DMS153 treated with DMSO at 0.1 percent for 48 hours (cell line): ENCODE measurements at regions not wholly inside any gene's neighbourhood (a gene's known extent, or its start where the extent isn't known, plus 50 kb on each side); places are given as distances from the start of the nearest gene placed in this dataset.
"Not testable (repeated sequence)": the region's sequence is repeated elsewhere in the genome, so short reads cannot be mapped to it uniquely, and the experiment has no call there.

Experiments
- DNase-seq: peaks from one replicate; lab custom pipeline; 2025; ENCODE audit not compliant: unreplicated experiment; lab: John Stamatoyannopoulos, UW

- DNase-seq, result no peak
Measured at GRCh38 chr10:44013981-44014380, 365.3 kb upstream of the ZNF32 start.

- no peak for DNase-seq
Measured at GRCh38 chr10:44012921-44013320, 364.2 kb upstream of the ZNF32 start.

GRCh38 chr10:44011603-44011981, 362.9 kb upstream of the ZNF32 start:
- DNase-seq, result no peak

- DNase-seq, result no peak
Measured at GRCh38 chr10:44010873-44011602, 362.4 kb upstream of the ZNF32 start.

GRCh38 chr10:44009891-44010632, 361.4 kb upstream of the ZNF32 start:
- DNase-seq, result no peak

GRCh38 chr10:44008917-44009709, 360.4 kb upstream of the ZNF32 start:
- no peak for DNase-seq

GRCh38 chr10:44008270-44008916, 359.7 kb upstream of the ZNF32 start:
- no peak for DNase-seq

GRCh38 chr10:44006771-44007170, 358.1 kb upstream of the ZNF32 start:
- DNase-seq, result no peak

GRCh38 chr10:44005788-44006099, 357.1 kb upstream of the ZNF32 start:
- DNase-seq, result no peak

GRCh38 chr10:44004913-44005787, 356.5 kb upstream of the ZNF32 start:
- DNase-seq, result no peak

GRCh38 chr10:43998021-43998809, 349.5 kb upstream of the ZNF32 start:
- no peak for DNase-seq

- no peak for DNase-seq
Measured at GRCh38 chr10:43997330-43997729, 348.6 kb upstream of the ZNF32 start.

- DNase-seq, result no peak
Measured at GRCh38 chr10:43994539-43994938, 345.9 kb upstream of the ZNF32 start.

- not testable (repeated sequence) for DNase-seq
Measured at GRCh38 chr10:43992816-43993215, 344.1 kb upstream of the ZNF32 start.

- no peak for DNase-seq
Measured at GRCh38 chr10:43986374-43986773, 337.7 kb upstream of the ZNF32 start.

- no peak for DNase-seq
Measured at GRCh38 chr10:43985941-43986340, 337.3 kb upstream of the ZNF32 start.

- DNase-seq, result no peak
Measured at GRCh38 chr10:43983856-43984271, 335.2 kb upstream of the ZNF32 start.

- no peak for DNase-seq
Measured at GRCh38 chr10:43983405-43983804, 334.7 kb upstream of the ZNF32 start.

GRCh38 chr10:43982250-43982649, 333.6 kb upstream of the ZNF32 start:
- no peak for DNase-seq

GRCh38 chr10:43981696-43982095, 333.0 kb upstream of the ZNF32 start:
- no peak for DNase-seq
